ENCODE measurements at regions not wholly inside any gene's neighbourhood (a gene's known extent, or its start where the extent isn't known, plus 50 kb on each side); places are given as distances from the start of the nearest gene placed in this dataset.
"Not testable (repeated sequence)": the region's sequence is repeated elsewhere in the genome, so short reads cannot be mapped to it uniquely, and the experiment has no call there.

DNA sequence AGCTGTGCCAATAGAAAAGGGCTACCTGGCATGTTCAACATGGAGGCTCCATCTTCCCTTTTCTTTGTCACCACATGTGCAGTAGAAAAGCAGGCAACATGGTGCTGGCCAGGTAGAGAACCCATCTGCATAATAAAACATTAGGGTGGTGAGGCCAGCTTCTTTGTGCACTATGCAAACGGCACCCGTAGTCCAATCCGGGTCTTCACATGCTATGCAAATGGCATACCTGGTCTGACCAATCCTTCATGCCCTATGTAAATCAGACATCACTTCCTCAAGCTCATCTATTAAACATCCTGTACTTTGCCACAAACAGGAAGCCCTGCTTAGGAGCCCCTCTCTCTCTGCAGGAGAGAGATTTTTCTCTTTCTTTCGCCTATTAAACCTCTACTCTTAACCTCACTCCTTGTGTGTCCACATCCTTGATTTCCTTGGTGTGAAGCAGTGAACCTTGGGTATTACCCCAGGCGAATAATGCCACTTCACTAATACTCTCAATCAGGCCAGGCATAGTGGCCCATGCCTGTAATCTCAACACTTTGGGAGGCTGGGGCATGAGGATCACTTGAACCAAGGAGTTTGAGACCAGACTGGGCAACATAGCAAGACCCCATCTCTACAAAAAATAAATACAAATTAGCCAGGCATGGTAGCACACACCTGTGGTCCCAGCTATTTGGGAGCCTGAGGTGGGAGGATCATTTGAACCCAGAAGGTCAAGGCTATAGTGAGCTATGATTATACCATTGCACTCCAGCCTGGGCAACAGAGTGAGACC lies 111.3 kb upstream of the MRI1 start:
- no peak for DNase-seq (ENCODE audit: low read depth)

DNA sequence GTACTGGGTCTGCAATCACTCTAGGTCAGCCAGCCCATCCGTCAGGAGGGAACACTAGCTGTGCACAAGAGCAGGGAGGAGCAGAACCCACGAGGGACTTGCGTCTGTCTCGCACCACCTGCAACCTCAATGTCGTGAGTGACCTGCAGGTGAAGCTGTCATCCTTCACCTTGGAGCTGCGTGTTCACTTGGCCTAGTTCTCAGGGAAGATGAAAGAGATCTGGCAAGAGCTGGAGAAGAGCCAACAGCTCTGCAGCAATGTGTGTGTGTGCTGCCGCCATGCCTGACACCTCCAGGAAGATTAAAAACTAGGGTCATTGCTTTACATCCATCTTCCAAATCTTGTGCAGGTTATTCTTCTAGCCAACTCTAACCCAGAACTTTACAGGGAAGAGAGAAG lies 117.6 kb upstream of the MRI1 start:
- DNase-seq (ENCODE audit: low read depth) = no peak

DNA sequence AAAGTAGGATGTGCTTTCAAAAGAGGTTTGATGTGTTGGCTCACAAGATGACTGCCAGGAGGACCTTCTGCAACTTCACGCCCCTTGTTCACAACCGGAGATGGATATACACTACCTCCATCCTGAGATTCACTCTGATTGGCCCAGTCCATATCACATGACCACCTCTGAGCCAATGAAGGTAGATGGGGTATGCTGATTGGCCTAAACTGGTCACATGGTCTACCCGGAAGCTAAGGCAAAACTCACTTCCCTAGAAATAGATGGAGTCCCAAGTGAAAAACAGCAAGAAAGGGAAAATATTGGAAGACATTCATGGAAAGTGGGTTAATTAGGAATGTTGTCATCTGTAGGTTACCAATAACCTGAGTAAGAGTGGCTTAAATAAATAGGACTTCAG lies 119.7 kb upstream of the MRI1 start:
- DNase-seq (ENCODE audit: low read depth) = peak; percentile 9

DNA sequence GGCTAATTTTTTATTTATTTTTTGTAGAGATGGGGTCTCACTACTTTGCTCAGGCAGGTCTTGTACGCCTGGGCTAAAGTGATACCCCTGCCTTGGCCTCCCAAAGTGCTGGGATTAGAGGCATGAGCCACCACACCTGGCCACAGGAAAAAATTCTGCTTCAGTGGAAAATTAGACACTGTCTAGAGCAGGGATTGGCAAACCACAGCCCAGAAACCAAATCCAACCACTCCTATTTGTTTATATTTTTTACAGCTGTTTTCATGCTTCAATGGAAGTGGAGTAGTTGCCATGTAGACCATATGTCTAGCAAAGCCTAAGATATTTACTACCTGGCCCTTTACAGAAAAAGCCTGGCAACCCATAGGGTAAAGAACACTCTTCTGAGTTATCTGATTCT lies 123.7 kb upstream of the MRI1 start:
- DNase-seq (ENCODE audit: low read depth) = no peak

DNA sequence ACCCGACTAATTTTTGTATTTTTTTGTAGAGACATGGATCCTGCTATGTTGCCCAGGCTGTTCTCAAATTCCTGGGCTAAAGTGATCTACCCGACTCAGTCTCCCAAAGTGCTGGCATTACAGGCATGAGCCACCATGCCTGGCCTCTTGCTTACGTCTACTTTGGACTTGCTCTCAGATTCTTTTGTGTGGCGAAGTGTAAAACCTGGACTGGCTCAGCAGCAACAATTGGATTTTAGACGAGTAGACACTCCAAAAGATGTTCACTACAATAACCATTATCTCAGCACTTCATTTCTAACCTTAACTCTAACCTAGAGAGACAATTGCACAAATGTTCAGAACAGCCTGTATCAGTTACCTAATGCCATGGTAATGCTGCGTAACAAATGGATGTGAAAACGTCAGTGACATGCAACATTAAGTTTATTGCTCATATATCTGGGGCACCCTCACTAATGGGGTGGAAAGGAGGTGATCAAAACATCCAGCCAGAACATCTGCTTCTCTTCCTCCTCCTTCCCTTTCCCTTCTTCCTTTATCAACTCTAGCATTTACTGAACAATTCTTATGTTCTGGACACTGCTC lies 124.9 kb upstream of the MRI1 start:
- DNase-seq (ENCODE audit: low read depth) = no peak

DNA sequence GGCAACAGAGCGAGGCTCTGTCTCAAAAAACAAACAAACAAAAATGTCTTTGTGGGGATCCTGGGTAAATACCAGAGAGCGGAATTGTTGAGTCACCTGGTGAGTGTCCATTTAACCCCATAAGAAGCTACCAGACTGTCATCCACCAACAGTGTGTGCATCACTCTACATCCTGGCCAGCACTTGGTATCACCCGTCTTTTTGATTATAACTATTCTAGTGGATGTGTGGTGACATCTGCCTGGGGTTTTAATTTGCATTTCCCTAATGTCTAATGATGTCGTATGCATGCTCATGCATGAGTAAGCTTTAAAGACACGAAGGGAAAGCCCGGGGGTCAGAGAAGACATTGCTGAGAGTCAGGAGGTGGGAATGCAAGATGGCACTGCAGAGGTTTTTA lies 126.7 kb upstream of the MRI1 start:
- DNase-seq (ENCODE audit: low read depth) = no peak

DNA sequence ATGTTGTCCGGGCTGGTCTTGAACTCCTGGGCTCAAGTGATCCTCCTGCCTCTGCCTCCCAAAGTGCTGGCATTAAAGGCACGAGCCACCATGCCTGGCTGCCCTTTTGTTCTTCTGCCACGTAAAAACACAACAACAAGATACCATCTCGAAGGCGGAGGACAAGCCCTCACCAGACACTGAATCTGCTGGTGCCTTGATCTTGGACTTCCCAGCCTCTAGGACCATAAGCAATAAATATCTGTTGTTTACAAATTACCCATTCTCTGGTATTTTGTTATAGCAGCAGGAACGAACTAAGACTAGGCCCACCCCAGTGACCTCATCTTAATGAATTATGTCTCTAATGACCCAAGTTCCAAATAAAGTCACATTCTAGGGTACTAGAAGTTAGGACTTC lies 128.4 kb upstream of the CACNA1A start:
- DNase-seq (ENCODE audit: low read depth) = no peak

DNA sequence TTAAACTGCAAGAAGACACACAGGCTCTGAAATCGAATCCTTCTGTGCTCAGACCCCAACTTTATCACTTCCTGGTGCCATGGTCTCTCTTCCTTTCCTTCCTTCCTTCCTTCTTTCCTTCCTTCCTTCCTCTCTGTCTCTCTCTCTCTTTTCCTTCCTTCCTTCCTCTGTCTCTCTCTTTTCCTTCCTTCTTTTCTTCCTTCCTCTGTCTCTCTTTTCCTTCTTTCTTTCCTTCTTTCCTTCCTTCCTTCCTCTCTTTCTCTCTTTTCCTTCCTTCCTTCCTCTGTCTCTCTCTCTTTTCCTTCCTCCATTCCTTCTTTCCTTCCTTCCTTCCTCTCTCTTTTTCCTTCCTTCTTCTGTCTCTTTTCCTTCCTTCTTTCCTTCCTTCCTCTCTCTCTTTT lies 127.2 kb upstream of the CACNA1A start:
- no peak for DNase-seq (ENCODE audit: low read depth)

DNA sequence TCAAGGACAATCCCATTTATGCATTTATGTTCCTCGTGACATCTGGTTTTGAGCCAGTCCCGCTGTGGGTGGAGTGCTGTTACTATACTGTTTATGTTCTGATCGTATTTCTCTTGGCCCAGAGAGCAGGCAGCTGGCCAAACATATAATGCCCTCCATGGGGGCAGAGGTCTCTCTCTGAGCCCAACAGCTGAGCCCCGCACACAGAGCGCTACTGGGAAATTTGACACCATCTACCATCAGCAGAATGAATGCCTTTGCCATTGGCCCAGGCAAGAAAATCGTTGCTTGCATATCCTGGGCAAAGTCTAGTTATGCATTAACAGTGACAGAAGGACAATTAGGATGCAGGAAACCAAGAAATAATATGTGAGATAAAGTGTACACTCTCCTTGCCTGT lies 126.8 kb upstream of the CACNA1A start:
- no peak for DNase-seq (ENCODE audit: low read depth)

DNA sequence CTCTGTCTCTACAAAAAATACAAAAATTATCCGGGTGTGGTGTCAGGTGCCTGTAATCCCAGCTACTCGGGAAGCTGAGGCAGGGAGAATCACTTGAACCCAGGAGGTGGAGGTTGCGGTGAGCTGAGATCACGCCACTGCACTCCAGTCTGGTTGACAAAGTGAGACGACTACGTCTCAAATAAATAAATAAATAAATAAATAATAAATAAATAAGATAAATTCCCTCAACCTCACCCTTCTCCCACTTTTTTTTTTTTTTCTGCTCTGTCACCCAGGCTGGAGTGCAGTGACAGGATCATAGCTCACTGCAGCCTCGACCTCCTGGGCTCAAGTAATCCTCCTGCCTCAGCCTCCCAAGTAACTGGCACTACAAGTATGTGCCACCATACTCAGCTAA lies 125.9 kb upstream of the CACNA1A start:
- not testable (repeated sequence) for DNase-seq (ENCODE audit: low read depth)

DNA sequence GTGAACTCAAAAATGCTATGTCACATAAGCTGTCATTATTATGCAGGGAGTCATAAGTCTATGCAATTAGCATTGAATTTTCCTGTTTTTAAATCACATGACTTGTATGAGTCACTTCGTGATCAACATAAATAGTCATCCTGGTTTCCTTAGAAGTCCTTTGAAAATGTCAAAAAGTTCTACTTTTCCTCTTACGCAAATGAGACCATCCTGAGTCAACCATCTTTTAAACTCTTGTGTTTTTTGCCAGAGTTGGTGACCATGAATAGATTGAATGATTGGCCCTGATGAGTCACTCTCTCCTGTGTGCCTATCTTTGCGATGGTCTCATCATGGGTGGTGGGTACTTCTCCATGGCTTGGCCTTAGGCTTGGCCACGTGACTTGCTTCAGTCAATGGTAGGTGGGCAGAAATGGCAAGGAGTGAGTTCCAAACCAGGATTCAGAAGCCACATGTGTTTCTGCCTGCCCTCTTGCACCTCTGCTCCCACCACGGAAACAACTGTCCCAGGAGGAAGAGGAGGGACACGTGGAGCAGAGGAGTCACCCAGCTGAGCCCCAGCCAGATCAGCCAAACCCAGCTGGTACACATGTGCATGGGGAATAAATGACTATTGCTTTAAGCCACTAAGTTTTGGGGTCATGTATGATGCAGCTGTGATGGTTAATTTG lies 123.5 kb upstream of the CACNA1A start:
- no peak for DNase-seq (ENCODE audit: low read depth)

DNA sequence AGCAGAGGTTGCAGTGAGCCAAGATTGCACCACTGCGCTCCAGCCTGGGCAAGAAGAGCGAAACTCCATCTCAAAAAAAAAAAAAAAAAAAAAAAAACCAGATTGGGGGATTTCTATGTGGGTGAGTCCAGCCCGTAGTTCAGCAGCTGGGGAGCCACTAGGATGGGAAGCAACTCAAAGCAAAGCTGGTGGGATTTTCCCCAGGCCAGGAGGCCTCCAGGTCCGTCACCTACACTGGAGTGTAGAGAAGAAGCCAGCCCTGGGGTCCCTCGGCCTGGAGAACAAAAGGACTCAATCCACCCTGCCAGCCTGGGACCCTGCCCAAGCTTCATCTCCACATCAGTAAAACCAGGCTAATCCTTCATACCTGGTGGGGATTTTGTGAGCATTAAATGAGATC lies 121.3 kb upstream of the CACNA1A start:
- no peak for DNase-seq (ENCODE audit: low read depth)

DNA sequence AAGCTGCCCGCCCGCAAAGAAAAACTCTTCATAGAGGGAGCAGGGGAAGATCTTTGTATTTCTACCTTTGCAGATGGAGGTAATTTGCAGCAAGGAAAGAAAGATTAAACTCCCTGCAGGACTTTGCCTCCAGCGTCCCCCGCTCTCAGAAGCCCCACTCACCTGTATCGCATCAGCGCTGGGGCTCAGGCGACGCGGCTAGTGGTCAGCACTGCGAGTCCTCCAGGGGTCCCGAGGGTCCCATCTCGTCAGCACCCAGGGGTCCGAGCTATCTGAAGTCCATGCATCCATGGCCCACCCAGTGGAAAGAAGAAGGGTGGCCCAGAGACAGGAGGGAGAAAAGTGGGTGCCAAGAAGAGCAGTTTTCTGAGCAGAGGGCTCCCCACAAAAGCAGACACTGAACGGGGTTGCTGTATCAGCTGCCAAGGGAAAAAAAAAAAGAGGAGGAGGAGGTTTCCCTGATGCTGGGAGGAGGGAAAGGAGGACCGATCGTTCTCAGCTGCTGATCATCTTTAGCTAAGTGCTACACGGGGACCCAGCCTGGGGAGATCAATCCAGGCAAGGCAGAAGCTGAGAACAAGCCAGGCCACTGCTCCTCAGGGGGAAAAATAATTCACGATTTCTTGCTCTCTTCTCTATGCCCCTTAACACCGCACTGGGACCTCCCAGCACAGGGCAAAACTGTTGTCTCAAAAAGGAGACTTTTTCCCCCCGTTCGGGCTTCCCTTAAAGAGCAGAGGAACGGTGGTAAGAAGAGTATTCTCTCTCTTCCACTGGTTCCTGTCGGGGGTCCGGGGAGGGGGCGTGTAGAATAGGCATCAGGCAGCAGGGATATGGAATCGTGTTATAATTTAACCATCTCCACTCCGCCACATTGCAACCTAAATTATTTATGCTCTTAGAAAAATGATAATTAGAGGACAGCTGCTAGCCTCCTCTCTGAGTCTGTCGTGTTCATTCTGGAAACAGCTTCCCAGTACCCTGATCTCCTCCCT lies 117.7 kb upstream of the CACNA1A start:
- no peak for DNase-seq (ENCODE audit: low read depth)

DNA sequence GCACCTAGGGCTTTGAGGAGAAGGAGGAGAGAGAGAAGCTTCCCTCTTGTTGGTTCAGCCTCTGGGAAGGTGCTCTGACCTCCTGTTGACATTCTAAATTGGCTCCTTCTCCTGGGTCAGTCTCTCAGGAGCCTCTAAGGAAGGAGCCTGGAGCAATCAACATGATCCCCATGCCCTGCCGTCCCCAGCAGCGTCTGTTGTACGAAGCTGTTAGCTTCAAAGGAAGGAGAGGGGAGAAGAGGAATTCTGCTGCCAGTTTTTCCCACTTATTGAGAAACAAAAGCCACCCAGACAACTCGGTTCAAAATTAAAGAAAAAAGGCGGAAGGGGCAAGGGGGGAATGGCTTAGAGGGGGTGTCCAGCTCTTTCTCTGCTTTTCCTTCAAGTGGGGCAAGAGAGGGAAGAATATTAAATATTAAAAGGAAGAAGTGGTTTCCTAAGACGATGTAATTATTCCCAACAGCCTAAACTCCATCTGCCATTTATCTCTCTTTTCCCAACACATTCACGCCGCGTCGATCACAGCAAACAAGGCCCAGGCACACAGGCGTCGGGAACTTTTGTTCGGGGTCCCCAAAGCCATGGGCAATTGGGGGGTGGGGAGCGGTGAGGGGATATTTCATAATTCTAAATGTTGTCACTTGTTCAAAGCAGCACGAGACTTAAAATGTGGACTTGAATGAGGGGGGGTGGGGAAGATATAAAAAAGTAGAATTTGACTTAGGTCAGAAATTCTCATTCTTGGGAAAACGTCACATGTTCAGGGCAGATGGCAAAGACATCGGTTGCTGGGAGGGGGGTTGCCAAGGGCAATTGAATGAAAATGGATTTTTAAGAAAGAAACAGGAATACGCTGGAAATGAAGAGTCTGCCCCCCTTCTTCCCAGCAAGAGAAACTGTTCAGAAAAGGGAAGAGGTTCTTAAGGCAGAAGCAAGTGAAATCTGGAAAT lies 116.8 kb upstream of the CACNA1A start:
- DNase-seq (ENCODE audit: low read depth) = no peak

DNA sequence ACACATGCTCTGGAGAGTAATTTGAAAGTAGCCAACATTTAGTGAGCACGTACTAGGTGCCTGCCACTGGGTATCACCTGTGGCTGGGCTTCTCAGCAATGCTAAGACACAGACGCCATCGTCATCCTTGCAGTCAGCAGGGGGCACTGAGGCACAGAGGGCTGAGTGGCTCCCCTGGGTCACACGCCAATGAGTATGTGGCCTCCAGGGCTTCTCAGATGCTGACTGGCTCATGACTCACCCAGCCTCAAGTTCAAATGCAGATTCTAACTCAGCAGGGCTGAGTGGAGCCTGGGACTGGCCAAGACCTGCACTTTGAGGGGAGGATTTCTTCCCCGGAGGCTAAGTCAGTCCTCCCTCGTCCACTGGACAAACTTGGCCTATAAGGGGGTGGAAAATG lies 115.1 kb upstream of the CACNA1A start:
- no peak for DNase-seq (ENCODE audit: low read depth)

DNA sequence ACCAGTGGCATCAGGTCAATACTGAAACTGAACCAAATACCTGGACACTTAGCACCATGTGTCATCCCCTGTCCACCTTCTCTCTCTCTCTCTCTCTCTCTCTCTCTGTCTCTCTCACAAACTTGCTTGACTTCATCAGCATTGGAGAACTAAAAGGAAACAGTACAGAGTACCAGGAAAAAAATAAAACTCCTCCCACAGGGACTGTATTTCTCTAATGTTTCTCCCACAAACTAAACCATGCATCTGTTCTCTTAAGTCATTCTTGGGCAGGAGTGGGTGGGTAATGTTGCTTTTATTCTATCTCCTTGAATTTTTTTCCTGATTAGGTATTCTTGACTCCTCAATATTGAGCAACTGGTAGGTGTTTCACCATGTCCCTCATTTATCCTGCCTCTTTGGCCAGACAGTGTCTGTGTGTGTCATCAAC lies 112.9 kb upstream of the CACNA1A start:
- DNase-seq (ENCODE audit: low read depth) = no peak

DNA sequence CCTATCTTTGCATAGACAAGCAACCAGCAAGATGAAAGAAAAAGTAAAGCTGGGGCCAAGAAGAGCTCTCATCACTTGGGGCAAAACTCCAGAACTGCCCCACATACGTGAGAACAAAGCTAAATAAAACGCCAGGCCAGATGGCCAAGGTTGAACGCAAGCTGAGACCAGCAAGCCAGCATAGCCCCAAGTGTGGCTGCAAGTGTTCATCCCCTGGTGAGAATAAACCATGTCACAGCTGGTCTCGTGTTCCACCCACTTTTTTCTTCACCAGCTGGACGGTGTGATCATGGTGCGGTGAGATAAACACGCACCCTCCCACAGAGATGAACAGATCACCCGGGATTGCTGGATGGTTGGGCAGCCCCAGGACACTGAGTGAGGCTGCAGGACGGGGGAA lies 109.6 kb upstream of the CACNA1A start:
- no peak for DNase-seq (ENCODE audit: low read depth)

DNA sequence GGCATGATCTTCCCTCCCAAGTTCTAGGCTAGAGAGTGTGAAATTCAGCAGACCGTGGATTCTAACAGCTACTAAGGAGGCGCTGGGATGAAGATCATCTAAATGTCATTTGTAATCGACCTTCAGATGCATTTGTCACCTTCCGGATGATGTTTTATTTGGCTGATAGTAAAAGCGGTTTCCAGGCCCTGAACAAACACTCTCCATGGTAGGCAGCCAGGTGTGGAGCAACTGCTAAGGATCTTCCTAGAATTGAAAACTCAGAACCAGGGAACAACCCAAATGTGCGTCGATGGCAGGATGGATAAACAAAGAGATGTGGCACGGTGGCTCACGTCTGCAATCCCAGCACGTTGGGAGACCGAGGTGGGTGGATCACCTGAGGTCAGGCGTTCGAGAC lies 107.2 kb upstream of the CACNA1A start:
- DNase-seq (ENCODE audit: low read depth) = no peak

DNA sequence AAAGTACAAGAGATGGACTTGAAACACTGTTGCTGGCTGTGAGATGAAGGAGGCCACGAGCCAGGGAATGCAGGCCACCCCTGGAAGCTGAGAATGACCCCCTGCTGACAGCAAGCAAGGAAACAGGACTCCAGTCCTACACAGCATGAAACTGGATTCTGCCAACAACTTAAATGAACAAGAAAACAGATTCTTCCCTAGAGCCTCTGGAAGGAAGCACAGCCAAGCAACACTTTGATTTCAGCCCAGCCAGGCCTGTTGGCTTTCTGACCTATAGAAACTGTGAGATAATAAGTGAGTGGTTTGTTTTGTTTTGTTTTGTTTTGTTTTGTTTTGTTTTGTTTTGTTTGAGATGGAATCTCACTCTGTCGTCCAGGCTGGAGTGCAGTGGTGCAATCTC lies 105.3 kb upstream of the CACNA1A start:
- DNase-seq (ENCODE audit: low read depth) = no peak

DNA sequence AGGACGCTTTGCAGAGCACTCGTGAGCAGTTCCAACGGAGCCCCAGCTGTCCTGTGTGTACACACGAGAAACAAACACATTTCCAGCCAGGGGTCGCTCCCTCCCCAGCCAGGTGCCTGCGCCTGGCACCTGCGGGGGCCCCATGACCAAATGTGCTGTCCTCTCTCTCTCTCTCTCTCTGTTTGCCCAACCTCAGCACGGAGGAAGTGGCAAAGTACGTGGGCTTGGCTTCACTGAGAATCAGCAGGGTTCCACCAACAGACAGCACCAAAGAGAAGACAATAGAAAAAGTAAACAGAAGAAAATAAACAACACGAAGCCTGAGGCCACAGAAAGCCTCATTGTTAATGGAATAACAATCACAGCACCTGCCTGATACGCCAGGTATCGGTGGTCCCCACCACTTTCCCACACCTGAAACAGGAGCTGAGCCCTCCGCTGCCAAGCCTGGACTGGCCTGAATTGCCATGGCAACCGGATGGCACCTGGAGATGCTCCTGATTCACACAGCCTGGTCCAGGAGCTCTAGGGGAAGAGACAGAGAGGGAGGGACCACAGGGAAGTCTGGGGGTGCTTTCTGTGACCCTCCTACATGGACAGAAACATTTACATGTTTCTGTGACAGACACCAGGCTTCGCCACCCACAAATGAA lies 103.9 kb upstream of the CACNA1A start:
- DNase-seq (ENCODE audit: low read depth) = no peak

DNA sequence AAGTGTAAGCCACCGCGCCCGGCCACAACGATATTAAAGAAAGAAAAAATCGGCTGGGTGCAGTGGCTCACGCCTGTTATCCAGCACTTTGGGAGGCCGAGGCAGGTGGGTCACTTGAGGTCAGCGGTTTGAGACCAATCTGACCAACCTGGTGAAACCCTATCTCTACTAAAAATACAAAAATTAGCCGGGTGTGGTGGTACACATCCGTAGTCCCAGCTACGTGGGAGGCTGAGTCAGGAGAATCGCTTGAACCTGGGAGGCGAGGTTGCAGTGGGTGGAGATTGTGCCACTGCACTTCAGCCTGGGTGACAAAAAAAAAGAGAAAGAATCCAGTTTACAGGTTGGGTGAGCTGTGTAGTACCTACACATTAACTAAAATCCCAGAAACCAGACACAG lies 99.9 kb upstream of the CACNA1A start:
- no peak for DNase-seq (ENCODE audit: low read depth)
